ENCODE measurements at regions not wholly inside any gene's neighbourhood (a gene's known extent, or its start where the extent isn't known, plus 50 kb on each side); places are given as distances from the start of the nearest gene placed in this dataset.

DNA sequence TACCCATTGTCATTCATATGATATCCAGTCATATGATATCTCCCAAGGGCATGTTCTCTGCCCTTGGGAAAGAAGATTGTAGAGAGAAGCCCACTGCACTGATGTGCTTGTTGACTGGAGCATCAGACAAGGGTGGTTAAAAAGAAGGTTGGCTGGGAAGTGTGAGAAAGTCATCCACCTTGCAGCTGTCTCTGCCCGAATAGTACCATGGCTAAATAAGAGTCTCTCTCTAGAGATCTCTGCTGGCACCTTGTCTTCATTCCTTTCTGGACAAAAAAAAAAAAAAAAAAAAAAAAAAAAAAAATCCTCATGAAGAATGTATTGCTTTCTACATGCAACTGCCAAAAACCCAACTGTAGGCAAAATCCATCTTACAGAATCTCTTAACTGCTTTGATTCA is 349.7 kb upstream of the ESRRG start:
- TF ChIP-seq POLR2A (IDR thresholded peaks at IDR 0.05; ENCODE audit: low read depth, low read length) (no peak), TAF1 (IDR thresholded peaks at IDR 0.05; ENCODE audit: low read depth, low read length) (no peak), POLR2AphosphoS5 (IDR thresholded peaks at IDR 0.05; ENCODE audit: low read depth, low read length) (no peak), POU2F2 (IDR thresholded peaks at IDR 0.05; ENCODE audit: low read depth, low read length) (no peak), SPI1 (IDR thresholded peaks at IDR 0.05; ENCODE audit: low read depth, low read length) (no peak), PAX5 (IDR thresholded peaks at IDR 0.05; ENCODE audit: insufficient read depth, low read length, severe bottlenecking) (no peak)

Data from GM12891 (cell line).